Epidermal melanocyte (primary cell): ENCODE measurements at regions not wholly inside any gene's neighbourhood (a gene's known extent, or its start where the extent isn't known, plus 50 kb on each side); places are given as distances from the start of the nearest gene placed in this dataset.

Source experiments
- DNase-seq: peaks from one replicate; pipeline ENCODE4 v3.0.0; 2011; ENCODE audit warnings: low spot score; ENCODE audit not compliant: insufficient read length

DNA sequence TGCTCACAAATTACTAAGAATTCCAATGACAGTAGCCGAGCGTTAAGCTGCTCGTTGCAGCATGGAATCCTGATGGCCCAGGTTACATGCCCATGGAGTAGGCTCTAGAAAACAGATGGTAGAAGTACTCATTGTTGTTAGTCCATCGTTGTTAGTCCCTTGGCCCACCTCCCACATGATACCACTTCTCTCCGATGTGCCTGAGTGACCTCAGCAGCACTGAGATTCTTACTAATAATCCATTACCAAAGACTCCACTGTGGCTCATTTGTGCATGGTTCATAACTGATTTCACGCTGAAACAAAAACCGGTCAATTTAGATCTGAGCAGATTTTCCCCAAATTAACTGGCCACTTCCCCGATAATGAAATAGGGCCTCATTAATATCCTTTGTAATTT lies 772.3 kb upstream of the CXADR start:
- DNase-seq, result no peak

DNA sequence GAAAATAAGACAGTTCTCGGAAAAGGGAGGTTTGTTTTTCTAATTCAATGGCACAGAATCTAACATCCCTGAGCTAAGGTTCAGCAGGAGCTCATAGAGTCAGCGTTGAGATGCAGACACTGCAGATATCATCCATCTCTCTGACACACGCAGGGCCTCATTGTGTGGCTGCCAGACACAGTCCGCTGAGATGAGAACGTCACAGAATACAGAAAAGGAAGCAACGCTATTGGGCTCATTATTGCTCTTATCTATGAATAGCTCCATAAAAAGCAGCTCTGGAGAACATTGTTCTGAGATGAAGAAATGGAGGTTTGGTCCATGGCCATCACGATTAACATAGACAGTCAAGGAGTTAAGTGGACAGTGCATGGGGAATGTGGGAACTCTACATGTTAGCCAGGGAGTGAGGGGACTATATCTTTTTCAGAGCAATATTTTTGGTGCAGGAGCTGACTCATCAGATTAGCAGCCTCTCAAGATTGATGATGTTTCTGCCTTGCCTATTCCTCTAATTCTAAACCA lies 771.6 kb upstream of the CXADR start:
- no peak for DNase-seq

DNA sequence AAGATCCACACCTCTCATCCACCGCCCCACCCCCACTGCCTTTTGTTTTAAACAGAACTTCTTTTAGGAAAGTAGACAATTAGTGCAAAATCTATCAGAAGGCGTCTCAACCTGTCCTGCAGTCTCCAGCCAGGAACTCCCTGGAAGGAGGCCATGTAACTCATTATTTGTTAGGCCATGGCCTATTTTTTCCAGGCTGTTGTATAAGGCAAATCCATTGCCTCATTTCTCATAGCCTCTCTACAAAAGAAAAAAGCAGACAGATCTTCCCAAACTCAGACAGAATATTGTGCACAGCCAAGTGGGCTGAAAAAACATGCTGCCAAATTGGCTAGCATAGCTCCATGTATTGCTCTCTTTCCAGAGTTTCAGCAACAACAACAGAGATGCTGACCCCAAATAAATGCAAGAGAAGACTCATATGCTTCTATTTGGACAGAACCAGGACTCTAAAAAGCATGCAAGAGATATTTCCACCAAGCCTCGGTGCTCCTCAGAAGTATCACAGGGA lies 770.7 kb upstream of the CXADR start:
- no peak for DNase-seq

DNA sequence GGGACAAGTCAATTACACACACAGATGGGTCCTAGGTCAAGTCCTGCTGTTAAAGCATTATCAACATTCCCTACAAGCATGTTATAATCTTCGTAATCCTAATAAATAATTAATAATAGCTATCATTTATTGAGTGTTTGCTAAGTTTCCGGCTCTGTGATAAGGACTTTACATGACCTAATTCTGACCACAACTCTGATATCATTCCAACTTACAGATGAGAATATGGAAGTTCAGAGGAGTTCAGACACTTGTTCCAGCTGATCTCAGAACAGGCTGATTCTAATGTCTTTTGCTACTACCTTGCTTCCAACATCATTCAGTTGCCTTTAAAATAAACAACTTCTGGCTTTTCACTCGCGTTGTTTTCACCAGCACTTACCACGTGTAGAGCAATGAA lies 770.1 kb upstream of the CXADR start:
- DNase-seq, result no peak

DNA sequence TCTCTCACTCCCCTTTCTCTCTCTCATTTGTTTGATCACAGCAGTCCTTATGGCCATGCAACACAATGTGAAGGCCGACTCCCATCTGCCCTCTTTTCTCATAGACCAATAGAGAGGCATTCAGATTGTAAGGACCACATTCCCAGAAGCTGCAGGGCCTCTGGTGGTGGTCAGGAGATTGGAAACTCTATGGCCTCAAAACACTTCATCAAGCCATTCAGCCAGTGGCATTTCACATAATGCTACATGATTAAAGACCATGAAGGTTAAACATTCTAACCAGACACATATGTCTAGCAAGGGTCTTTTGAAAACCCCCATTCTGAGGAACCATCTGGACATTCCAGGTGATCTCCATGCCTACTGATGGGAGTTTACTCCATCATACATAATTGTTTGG lies 769.5 kb upstream of the CXADR start:
- DNase-seq, result no peak

DNA sequence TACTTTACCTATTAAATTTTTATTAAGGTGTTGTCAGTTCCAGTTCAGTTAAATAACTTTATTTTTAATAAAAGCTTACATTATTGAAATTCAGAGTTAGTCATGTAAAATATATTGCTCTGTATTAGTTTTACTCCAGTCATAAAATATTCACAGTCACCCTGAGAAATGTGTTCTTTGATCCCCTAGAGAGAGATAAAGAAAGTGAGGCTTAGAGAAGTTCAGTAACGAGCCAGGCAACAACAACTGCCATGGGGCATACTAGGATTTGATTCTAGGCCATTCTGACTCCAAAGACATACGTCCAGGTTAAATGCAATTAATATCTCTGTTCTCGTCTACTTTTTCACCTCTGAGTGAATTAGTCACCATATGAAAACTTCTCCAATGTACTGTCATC lies 761.9 kb upstream of the CXADR start:
- no peak for DNase-seq

DNA sequence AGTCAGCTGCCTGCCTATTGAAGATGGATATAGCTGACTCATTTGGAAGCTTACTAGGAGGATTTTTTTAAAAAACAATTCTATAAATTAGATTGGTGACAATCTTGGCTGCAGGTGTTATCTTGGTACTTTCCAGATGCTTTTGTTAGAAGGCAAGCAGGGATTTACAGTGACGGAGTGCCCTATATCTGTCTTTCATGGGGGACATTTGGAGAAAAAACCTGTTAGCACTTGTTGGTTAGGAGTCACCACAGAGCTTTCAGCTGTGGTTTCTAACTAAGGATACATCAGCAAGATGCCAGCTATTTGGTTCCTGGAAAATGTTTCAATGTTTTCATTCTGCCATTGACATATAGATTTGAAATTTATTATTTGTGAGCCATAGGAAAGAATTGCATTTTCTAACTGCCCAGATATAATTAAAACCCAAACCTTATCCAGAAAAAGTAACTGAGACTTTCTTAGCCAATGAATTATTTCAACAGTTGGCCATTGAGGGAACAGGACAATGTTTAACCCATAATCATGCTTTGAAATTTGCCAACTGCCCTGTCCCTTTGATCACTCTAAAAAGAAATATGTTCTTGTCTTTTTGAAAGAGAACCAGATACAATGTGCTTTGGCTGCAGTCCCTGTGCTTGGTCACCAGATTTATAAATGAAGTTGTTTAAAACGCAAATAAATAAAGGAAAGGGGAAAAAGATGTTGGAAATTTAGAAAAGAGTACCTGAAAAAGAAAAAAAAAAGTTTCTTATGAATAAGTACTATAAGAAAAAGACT lies 761.0 kb upstream of the CXADR start:
- no peak for DNase-seq

DNA sequence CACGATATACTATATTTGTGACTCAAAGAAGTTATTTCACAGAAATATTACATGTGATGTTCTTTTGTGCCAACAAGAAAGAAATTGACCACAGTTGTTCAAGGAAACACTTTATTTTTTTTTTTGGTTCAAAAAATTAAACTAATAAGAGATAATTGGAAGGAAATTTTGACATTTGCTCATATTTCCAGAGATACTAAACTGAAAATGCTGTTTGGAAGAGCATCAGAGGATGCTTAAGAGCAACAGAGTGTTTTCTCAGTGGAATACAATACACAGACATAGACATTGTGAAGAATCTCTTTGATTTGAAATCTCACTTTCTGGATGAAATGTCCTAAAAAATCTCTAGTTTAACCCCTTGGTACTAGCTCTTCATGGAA lies 760.4 kb upstream of the CXADR start:
- DNase-seq, result no peak

DNA sequence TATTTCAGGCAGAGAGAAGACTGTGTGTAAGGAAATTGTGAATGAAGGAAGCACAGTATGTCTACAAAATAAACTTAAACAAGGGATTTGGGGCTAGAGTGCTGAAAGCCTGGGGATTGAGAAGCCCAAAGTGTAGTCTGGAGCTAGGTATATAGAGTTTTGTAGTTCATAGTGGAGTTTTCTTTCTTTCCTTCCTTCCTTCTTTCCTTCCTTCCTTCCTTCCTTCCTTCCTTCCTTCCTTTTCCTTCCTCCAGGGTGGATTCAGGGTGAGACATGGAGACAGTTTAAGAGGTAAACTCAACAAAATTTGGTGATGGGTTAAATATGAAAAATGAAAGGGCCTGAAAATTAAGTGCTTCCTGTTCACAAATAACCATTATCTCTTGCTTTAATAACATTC lies 757.8 kb upstream of the CXADR start:
- no peak for DNase-seq

DNA sequence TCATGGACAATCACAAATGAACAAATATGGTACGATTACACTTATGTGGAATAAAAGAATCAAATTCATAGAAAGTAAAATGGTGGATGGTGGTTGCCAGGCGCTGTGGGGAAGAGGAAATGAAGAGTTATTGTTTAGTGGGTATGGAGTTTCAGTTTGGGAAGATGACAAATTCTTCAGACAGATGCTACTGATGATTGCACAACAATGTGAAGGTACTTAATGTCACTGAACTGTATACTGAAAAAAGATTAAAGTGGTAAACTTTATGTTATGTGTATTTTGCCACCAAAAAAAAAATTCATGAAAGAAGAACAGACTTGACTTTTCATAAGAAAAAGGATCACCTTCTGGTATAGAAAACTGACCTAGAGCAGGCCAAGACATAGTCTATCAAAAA lies 745.6 kb upstream of the CXADR start:
- DNase-seq, result no peak

DNA sequence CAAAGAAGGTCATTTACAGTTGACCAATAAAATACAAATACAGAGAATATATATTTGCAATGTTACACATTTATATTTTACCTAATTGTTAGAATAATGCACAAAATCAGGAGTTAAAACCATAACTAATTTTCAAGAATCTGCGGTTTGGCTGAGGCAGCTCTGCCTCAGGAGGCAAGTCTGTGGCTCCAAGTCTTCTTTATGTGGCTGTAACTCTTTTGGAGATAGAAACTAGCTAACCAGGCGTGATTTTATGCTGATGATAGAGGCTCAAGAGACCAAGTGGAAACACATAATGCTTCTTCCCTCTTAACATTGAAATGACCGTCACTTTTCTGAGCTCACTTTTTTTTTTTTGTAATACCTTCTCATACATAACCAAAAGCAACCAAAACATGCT lies 744.7 kb upstream of the CXADR start:
- DNase-seq, result no peak

DNA sequence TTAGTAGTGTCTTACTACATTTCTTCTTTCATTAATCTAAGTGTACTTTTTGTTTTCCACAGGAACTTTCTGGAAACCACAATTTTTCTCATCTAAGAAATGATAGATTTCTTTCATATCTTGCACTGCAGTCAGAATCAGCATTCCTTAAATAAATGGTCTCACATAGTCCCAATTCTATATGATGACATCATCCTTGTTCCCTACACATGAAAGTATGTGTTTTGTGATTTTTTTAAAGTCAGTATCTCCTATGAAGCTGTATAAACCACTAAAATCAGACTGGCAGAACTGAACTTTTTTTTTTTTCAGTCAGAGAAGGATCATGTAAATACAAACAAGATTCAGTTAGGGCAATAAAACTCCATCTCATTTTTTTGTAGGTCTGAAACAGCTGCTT lies 742.6 kb upstream of the CXADR start:
- DNase-seq, result no peak

DNA sequence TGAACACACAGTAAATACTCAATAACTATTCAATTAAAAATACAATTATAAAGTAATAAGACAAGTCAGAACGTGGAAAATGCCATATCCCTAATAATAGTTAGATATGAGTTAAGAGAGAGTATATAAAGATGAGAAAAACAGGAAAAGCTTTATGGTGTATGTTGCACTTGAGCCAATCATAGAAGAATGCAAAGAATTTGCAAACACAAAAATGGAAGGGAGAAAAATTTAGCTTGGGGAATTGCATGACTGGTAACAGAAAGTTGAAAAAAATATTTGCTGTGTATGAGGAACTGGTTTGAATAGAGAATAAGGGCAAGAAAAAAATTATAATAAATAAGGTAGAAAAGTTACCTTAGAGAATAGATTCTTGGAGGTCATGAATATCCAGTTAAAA lies 739.6 kb upstream of the CXADR start:
- no peak for DNase-seq

DNA sequence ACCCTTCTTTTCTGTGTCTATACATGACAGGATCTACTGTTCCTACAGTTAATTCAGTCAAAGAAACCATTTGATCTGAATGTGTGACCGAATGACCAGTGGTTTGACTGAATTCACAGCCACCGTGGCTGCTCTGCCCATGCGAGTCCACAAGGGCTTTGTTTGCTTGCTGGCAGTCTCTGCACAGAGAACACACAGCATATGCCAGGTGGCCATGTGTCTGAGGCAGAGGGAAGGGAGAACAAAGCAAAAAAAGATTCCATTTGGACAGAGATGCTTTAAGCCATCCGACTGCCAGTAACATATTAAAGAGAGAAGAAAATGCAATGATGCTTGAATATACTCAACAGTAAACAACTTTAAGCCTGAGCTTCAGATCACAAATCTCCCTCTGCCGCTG lies 737.8 kb upstream of the CXADR start:
- no peak for DNase-seq

DNA sequence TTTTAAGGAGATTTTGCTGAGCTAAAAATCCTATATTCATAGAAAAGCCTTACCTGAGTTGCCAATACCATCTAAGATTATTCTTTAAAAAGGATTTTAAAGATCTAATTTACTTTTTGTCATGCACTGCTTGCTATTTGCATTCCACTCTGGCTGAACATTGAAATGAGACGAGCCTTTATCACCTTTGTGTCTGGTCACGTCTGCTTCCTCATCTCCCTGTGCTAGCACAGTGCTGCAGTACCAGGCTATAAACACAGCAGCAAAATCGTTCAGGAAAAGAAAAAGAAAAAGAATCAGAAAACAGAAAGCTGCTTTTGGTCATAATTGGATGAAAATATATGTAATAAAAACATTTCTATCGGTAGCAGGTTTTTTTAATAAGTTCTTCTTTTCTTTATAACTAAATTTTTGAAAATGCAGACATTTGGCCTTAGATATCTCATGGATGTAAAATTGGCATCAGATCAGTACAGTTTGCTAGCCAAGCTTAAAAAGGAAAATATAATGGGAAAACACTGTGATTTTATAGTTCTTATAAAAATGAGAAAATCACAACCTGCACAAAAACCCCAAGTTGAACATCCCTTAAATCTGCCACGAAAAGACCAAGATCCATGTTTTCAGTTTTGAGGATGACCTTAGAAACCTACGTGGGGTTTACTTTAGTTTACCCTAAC lies 735.7 kb upstream of the CXADR start:
- no peak for DNase-seq

DNA sequence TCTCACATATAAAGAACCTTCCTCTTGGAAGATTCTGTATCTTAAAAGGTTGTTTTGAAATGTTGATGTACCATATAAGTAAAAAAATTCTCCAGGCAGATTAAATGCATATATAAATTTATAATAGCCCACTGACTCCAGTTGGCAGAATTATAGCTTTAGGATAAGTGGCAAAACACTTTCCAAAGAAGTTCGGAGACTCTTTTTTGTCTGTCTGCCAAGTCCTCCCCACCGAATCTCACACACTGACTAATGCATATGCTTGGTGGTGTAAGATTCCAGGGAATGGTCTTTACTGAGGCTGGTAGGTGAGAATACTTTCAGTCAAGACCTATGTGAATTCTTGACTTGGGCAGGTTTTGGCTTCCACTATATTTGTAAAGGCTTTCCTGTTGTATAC lies 724.3 kb upstream of the CXADR start:
- no peak for DNase-seq

DNA sequence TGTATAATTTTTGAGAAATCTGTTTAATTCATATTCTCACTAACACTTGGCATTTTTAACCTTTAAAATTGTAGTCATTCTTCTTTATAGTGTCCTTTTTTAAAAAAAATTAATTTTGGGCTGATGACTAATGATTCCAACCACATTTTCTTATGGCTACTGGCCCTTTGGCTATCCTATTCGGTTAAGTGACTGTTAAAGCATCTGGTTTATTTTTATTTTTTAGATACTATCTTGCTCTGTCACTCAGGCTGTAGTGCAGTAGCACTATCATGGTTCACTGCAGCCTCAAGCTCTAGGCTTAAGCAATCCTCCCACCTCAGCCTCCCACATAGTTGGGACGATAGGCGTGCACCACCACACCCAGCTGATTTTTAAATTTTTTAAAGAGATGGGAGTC lies 723.2 kb upstream of the CXADR start:
- DNase-seq, result no peak

DNA sequence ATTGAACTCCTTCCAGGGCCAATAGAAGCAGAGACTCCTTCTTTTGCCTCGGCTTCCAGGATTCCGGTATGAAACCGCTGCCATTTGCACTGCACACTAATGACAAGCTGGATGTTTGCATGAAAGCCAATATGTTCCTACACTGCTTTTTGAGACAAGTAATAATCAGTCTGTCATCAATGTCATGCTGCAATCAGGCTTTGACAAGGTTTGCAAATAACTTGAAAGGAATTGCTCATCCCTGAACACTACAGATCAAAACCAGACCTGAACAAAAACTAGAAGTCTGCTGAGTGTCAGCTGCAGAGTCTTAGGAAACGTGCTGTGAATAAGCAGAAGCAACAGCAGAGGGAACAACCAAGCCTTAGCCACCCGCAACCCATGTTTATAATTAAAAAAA lies 720.7 kb upstream of the CXADR start:
- DNase-seq, result no peak

DNA sequence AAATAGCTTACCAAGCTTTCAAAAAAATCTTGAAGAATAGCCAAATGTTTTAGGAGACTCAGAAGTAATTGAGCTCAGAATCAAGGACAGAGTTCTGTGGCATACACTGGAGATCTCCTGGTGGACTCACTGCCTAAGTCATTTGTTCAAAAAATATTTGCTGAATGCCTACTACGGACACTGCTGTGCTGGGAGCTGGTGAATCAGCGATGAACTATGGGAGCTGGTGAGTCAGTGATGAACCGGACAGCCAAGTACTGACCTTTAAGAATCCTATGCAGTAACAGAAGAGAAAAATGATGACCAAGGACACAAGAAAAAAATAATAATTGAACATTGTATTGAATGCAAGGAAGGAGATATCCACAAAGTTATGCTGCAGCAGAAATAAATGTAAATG lies 717.9 kb upstream of the CXADR start:
- no peak for DNase-seq

DNA sequence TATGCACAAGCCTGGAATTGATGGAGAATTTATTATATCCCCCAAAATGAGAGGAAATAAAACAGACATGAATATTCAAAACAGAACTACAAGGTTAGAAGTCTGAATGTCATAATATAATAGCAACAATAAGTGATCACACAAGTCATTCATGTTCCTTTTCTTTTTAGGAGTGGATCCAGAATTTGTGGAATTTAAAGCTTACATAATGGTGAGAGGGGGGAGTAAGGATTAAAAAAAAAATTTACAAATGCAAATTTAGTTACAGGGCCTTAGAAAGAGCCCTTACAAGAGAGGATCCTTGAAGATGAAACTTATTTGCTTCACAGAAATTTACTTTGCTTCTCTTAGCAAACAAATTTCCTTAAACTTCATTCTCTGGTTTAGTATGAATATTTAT lies 716.1 kb upstream of the CXADR start:
- no peak for DNase-seq

DNA sequence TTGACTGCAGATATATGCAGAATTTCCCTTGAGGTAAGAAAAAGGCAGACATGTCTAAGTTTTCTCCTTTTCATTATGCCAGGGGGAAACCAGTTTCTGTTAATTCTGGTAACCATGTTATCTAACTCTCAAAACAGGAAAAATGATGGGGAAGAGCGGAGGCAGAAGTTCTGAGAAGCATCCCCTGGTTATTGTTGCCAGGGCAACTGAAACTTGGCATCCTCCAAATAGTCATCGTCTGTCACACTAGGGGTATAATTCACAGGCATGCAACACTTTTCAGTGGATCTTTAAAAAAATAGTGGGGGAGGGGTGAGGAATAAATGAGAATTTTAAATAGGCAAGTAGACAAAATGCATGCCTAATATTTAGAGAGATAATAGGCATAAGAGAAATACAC lies 715.3 kb upstream of the CXADR start:
- DNase-seq, result no peak

DNA sequence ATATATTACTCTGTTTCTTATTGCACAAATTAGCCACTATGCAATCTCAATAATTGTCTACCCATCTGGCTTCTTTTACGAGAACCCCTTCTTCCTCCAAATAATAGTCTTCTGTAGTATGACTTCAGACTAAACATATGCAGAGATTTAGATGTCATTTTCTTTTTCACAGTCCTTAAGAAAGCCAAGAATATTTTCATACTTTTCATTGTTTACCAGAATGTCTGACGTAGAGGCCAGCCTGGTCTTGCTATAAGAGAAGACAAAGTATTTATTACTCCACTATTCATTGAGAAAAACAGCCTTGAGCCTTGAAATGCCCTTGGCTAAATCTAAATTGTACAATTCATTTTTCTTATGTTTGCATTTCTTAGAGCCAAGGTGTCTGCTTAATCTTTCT lies 714.9 kb upstream of the CXADR start:
- DNase-seq, result no peak
